CD4-positive, alpha-beta T cell (primary cell): ENCODE measurements at regions not wholly inside any gene's neighbourhood (a gene's known extent, or its start where the extent isn't known, plus 50 kb on each side); places are given as distances from the start of the nearest gene placed in this dataset.

ENCODE experiments used
- ATAC-seq: fragments of 200-7000 bp; cut with Tn5 transposase; one replicate; pipeline ENCODE4 v1.10.0; 2022; ENCODE audit warnings: mild to moderate bottlenecking; ENCODE audit not compliant: poor library complexity
- CTCF ChIA-PET: fragments of 350-600 bp; sonication (Branson Sonifier 250); formaldehyde crosslinking; loops from one replicate; lab custom pipeline; 2021; ENCODE audit warnings: antibody characterized with exemption, inconsistent platforms; lab: Charles Lee
- POLR2A ChIA-PET: fragments of 350-600 bp; sonication (Branson Sonifier 250); formaldehyde crosslinking; loops from one replicate; lab custom pipeline; 2021; ENCODE audit warnings: antibody characterized with exemption, inconsistent platforms; lab: Charles Lee
- DNase-seq, 14 experiments: peaks; one replicate each; pipeline ENCODE4 v3.0.0-alpha.2; 2013 to 2020; ENCODE audit warnings: mixed read lengths in 2 of 14
- H3K27ac ChIP-seq, 2 donors: one replicate each; pipeline versions ENCODE4 v1.5.1 to v1.7.0; 2013; ENCODE audit warnings: low read length in 2 of 2, low read depth in 1 of 2, mild to moderate bottlenecking in 1 of 2
- H3K27me3 ChIP-seq, 2 experiments: 1 replicate in 1 of 2; 2 replicates in 1 of 2; pipeline versions ENCODE4 v1.6.1 to v1.7.0; 2013; ENCODE audit warnings: low read length in 2 of 2, control low read depth in 1 of 2, mild to moderate bottlenecking in 1 of 2, moderate library complexity in 1 of 2; ENCODE audit not compliant: insufficient read depth in 2 of 2, control insufficient read depth in 1 of 2
- H3K36me3 ChIP-seq: one replicate; pipeline ENCODE4 v1.6.1; 2013; ENCODE audit warnings: low read length, control low read depth; ENCODE audit not compliant: insufficient read depth
- H3K4me1 ChIP-seq: one replicate; pipeline ENCODE4 v1.6.1; 2013; ENCODE audit warnings: low read length, control low read depth; ENCODE audit not compliant: insufficient read depth
- H3K4me3 ChIP-seq: one replicate; pipeline ENCODE4 v1.5.1; 2013; ENCODE audit warnings: mild to moderate bottlenecking, low read length, moderate library complexity
- H3K9me3 ChIP-seq, 2 experiments: 1 replicate in 1 of 2; 2 replicates in 1 of 2; pipeline versions ENCODE4 v1.6.1 to v1.7.0; 2013; ENCODE audit warnings: low read length in 2 of 2, mild to moderate bottlenecking in 2 of 2, control low read depth in 1 of 2, moderate library complexity in 1 of 2; ENCODE audit not compliant: control insufficient read depth in 1 of 2, insufficient read depth in 1 of 2
- H3K27ac Mint-ChIP-seq: one replicate; pipeline ENCODE4 v1.8.0; 2020; ENCODE audit warnings: mixed read lengths
- H3K27me3 Mint-ChIP-seq: one replicate; pipeline ENCODE4 v1.8.0; 2021; ENCODE audit warnings: mixed read lengths
- H3K36me3 Mint-ChIP-seq: one replicate; pipeline ENCODE4 v1.8.0; 2021; ENCODE audit warnings: low read depth, mixed read lengths
- H3K4me1 Mint-ChIP-seq: one replicate; pipeline ENCODE4 v1.8.0; 2021; ENCODE audit warnings: low read depth, mixed read lengths
- H3K4me3 Mint-ChIP-seq: one replicate; pipeline ENCODE4 v1.8.0; 2020; ENCODE audit warnings: mild to moderate bottlenecking, mixed read lengths
- H3K9me3 Mint-ChIP-seq: one replicate; pipeline ENCODE4 v1.8.0; 2020; ENCODE audit warnings: mixed read lengths
- CTCF ChIP-seq: fragments of 200-600 bp; IDR thresholded peaks from one replicate; pipeline ENCODE4 v1.8.0; 2022; ENCODE audit warnings: antibody characterized with exemption, mild to moderate bottlenecking
- intact Hi-C, 2 experiments: fragments of 100-400 bp; cut with DNase I in 1 of 2; cut with micrococcal nuclease in 1 of 2; formaldehyde crosslinking; loops; one replicate each; pipeline versions ENCODE4 v1.15.1 to v1.9.0; 2023 to 2025; cut with DNase I, micrococcal nuclease

GRCh38 chr18:78855188-78855587, 124.4 kb upstream of the SALL3 start:
- DNase-seq = no peak
- no peaks in the 10 kb centered on the region for H3K36me3 ChIP-seq
- H3K27me3 ChIP-seq = peaks cover 0 to 5% of the 10 kb centered on the region in 2 experiments
- POLR2A ChIA-PET = no interaction called here
- CTCF ChIA-PET = no interaction called here
- TF ChIP-seq CTCF = no peak
- H3K9me3 ChIP-seq = peaks cover 7 to 29% of the 10 kb centered on the region in 2 experiments
- Mint-ChIP-seq H3K27ac (no peak overlapping the region), H3K4me3 (no peak overlapping the region), H3K4me1 (no peaks in the 10 kb centered on the region), H3K9me3 (peaks cover 9% of the 10 kb centered on the region), H3K36me3 (no peaks in the 10 kb centered on the region), H3K27me3 (peaks cover 26% of the 10 kb centered on the region)
- intact Hi-C loops = no loop called here
- no peak for ATAC-seq
- no peak overlapping the region for H3K4me3 ChIP-seq
- H3K27ac ChIP-seq = no peak overlapping the region
- H3K4me1 ChIP-seq = no peaks in the 10 kb centered on the region

- H3K4me3 Mint-ChIP-seq = no peak overlapping the region
- H3K4me1 Mint-ChIP-seq = no peaks in the 10 kb centered on the region
- no peaks in the 10 kb centered on the region for H3K4me1 ChIP-seq
- no peak overlapping the region for H3K4me3 ChIP-seq
- DNase-seq (no peak), ATAC-seq (no peak)
- POLR2A ChIA-PET = no interaction called here
- H3K9me3 Mint-ChIP-seq = peaks cover 5% of the 10 kb centered on the region
- CTCF ChIA-PET = no interaction called here
- peaks cover 0 to 7% of the 10 kb centered on the region in 2 experiments for H3K27me3 ChIP-seq
- H3K27me3 Mint-ChIP-seq = peaks cover 39% of the 10 kb centered on the region
- intact Hi-C loops = no loop called here
- H3K36me3 Mint-ChIP-seq = no peaks in the 10 kb centered on the region
- TF ChIP-seq CTCF = no peak
- peaks cover 0 to 29% of the 10 kb centered on the region in 2 experiments for H3K9me3 ChIP-seq
- H3K36me3 ChIP-seq = no peaks in the 10 kb centered on the region
- no peak overlapping the region for H3K27ac Mint-ChIP-seq
- H3K27ac ChIP-seq = no peak overlapping the region
Measured at GRCh38 chr18:78856569-78857313, 122.9 kb upstream of the SALL3 start.

GRCh38 chr18:78857314-78858150, 122.1 kb upstream of the SALL3 start:
- no peak for TF ChIP-seq CTCF
- H3K27ac Mint-ChIP-seq = no peak overlapping the region
- CTCF ChIA-PET = no interaction called here
- H3K9me3 Mint-ChIP-seq = peaks cover 3% of the 10 kb centered on the region
- intact Hi-C loops = no loop called here
- H3K4me1 Mint-ChIP-seq = no peaks in the 10 kb centered on the region
- H3K36me3 ChIP-seq = no peaks in the 10 kb centered on the region
- no peak overlapping the region for H3K4me3 ChIP-seq
- H3K27ac ChIP-seq = no peak overlapping the region
- POLR2A ChIA-PET = no interaction called here
- DNase-seq (no peak), ATAC-seq (no peak)
- no peaks in the 10 kb centered on the region for H3K4me1 ChIP-seq
- H3K36me3 Mint-ChIP-seq = no peaks in the 10 kb centered on the region
- no peak overlapping the region for H3K4me3 Mint-ChIP-seq
- H3K27me3 ChIP-seq = peaks cover 0 to 7% of the 10 kb centered on the region in 2 experiments
- H3K9me3 ChIP-seq = peaks cover 0 to 27% of the 10 kb centered on the region in 2 experiments
- H3K27me3 Mint-ChIP-seq = peaks cover 44% of the 10 kb centered on the region
